ENCODE measurements at regions not wholly inside any gene's neighbourhood (a gene's known extent, or its start where the extent isn't known, plus 50 kb on each side); places are given as distances from the start of the nearest gene placed in this dataset.
"Not testable (repeated sequence)": the region's sequence is repeated elsewhere in the genome, so short reads cannot be mapped to it uniquely, and the experiment has no call there.

GRCh38 chr4:66123190-66123589, 452.9 kb upstream of the EPHA5 start:
- ChIA-PET POLR2A (no interaction called here), CTCF (no interaction called here)
- no peak for TF ChIP-seq CTCF (IDR thresholded peaks at IDR 0.05; ENCODE audit: unreplicated experiment)
- DNase-seq (ENCODE audit: unreplicated experiment) = no peak
- Mint-ChIP-seq H3K9me3 (ENCODE audit: unreplicated experiment) (no peaks in the 10 kb centered on the region), H3K4me1 (ENCODE audit: insufficient read depth, unreplicated experiment) (no peaks in the 10 kb centered on the region), H3K27me3 (ENCODE audit: insufficient read depth, unreplicated experiment) (no peaks in the 10 kb centered on the region), H3K27ac (ENCODE audit: low read depth, unreplicated experiment) (no peak overlapping the region), H3K4me3 (ENCODE audit: unreplicated experiment) (no peak overlapping the region), H3K36me3 (ENCODE audit: insufficient read depth, unreplicated experiment) (no peaks in the 10 kb centered on the region)
- intact Hi-C loops (cut with micrococcal nuclease) = no loop called here
- BruUV-seq (replicated peaks) = no TSS peak

DNA sequence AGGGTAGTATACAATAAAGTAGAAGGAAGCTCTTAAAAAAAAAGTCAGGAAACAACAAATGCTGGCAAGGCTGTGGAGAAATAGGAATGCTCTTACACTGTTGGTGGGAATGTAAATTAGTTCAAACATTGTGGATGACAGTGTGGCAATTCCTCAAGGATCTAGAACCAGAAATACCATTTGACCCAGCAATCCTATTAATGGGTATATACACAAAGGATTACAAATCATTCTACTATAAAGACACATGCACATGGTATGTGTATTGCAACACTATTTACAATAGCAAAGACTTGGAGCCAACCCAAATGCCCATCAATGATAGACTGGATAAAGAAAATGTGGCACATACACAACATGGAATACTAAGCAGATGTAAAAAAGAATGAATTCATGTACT, 444.9 kb upstream of the EPHA5 start:
- H3K4me3 Mint-ChIP-seq (ENCODE audit: unreplicated experiment); POLR2A ChIA-PET; intact Hi-C loops (cut with micrococcal nuclease); H3K36me3 Mint-ChIP-seq (ENCODE audit: insufficient read depth, unreplicated experiment); CTCF ChIA-PET; H3K9me3 Mint-ChIP-seq (ENCODE audit: unreplicated experiment); H3K27me3 Mint-ChIP-seq (ENCODE audit: insufficient read depth, unreplicated experiment); H3K27ac Mint-ChIP-seq (ENCODE audit: low read depth, unreplicated experiment); H3K4me1 Mint-ChIP-seq (ENCODE audit: insufficient read depth, unreplicated experiment); BruUV-seq (replicated peaks): not testable (repeated sequence)
- DNase-seq (ENCODE audit: unreplicated experiment) = peak; percentile 2

- no peak for TF ChIP-seq CTCF (IDR thresholded peaks at IDR 0.05; ENCODE audit: unreplicated experiment)
- no peaks in the 10 kb centered on the region for H3K36me3 Mint-ChIP-seq (ENCODE audit: insufficient read depth, unreplicated experiment)
- no peaks in the 10 kb centered on the region for H3K27me3 Mint-ChIP-seq (ENCODE audit: insufficient read depth, unreplicated experiment)
- H3K9me3 Mint-ChIP-seq (ENCODE audit: unreplicated experiment) = no peaks in the 10 kb centered on the region
- ChIA-PET POLR2A (no interaction called here), CTCF (interaction anchor here (0.7 to 1.3 kb wide), 2 partner anchors 12 to 61 kb away, joined by 3 to 7 read pairs; no protein-coding TSS in a partner anchor)
- intact Hi-C loops (cut with micrococcal nuclease) = no loop called here
- no TSS peak for BruUV-seq (replicated peaks)
- H3K4me3 Mint-ChIP-seq (ENCODE audit: unreplicated experiment) = no peak overlapping the region
- no peak for DNase-seq (ENCODE audit: unreplicated experiment)
- H3K4me1 Mint-ChIP-seq (ENCODE audit: insufficient read depth, unreplicated experiment) = no peaks in the 10 kb centered on the region
- no peak overlapping the region for H3K27ac Mint-ChIP-seq (ENCODE audit: low read depth, unreplicated experiment)
Observed at GRCh38 chr4:66108898-66109297, 438.6 kb upstream of the EPHA5 start.

- DNase-seq (ENCODE audit: unreplicated experiment) = no peak
- POLR2A ChIA-PET = no interaction called here
- intact Hi-C loops (cut with micrococcal nuclease) = no loop called here
- Mint-ChIP-seq H3K27me3 (ENCODE audit: insufficient read depth, unreplicated experiment) (no peaks in the 10 kb centered on the region), H3K36me3 (ENCODE audit: insufficient read depth, unreplicated experiment) (no peaks in the 10 kb centered on the region), H3K4me1 (ENCODE audit: insufficient read depth, unreplicated experiment) (no peaks in the 10 kb centered on the region), H3K4me3 (ENCODE audit: unreplicated experiment) (no peak overlapping the region), H3K27ac (ENCODE audit: low read depth, unreplicated experiment) (no peak overlapping the region), H3K9me3 (ENCODE audit: unreplicated experiment) (no peaks in the 10 kb centered on the region)
- CTCF ChIA-PET = interaction anchor here (0.7 kb wide), 1 partner anchor 275 kb away, joined by 3 read pairs; no protein-coding TSS in a partner anchor
- TF ChIP-seq CTCF (IDR thresholded peaks at IDR 0.05; ENCODE audit: unreplicated experiment) = no peak
- no TSS peak for BruUV-seq (replicated peaks)
Observed at GRCh38 chr4:66097218-66097617, 426.9 kb upstream of the EPHA5 start.

GRCh38 chr4:66095065-66095464, 424.8 kb upstream of the EPHA5 start:
- Mint-ChIP-seq H3K36me3 (ENCODE audit: insufficient read depth, unreplicated experiment) (no peaks in the 10 kb centered on the region), H3K9me3 (ENCODE audit: unreplicated experiment) (no peaks in the 10 kb centered on the region), H3K4me1 (ENCODE audit: insufficient read depth, unreplicated experiment) (no peaks in the 10 kb centered on the region), H3K27ac (ENCODE audit: low read depth, unreplicated experiment) (no peak overlapping the region), H3K4me3 (ENCODE audit: unreplicated experiment) (no peak overlapping the region), H3K27me3 (ENCODE audit: insufficient read depth, unreplicated experiment) (no peaks in the 10 kb centered on the region)
- ChIA-PET POLR2A (no interaction called here), CTCF (no interaction called here)
- DNase-seq (ENCODE audit: unreplicated experiment) = no peak
- no TSS peak for BruUV-seq (replicated peaks)
- TF ChIP-seq CTCF (IDR thresholded peaks at IDR 0.05; ENCODE audit: unreplicated experiment) = no peak
- intact Hi-C loops (cut with micrococcal nuclease) = no loop called here
